ENCODE measurements at regions not wholly inside any gene's neighbourhood (a gene's known extent, or its start where the extent isn't known, plus 50 kb on each side); places are given as distances from the start of the nearest gene placed in this dataset.

GRCh38 chr9:96045811-96046210, 170.3 kb downstream of the ERCC6L2 start:
- intact Hi-C loops (cut with DNase I), result no loop called here
- Histone ChIP-seq H3K9me3 (no peaks in the 10 kb centered on the region), H3K27me3 (no peaks in the 10 kb centered on the region), H3K27ac (no peak overlapping the region), H3K4me3 (no peak overlapping the region), H3K36me3 (replicated peaks in 1 of 2; ENCODE audit: insufficient read depth in 1 of 2, low read depth in 2 of 2) (no peaks in the 10 kb centered on the region), H3K4me1 (peaks cover 54% of the 10 kb centered on the region)
- ATAC-seq (no peak), DNase-seq (no peak)
- TF ChIP-seq POLR2A (IDR thresholded peaks at IDR 0.05) (no peak), CTCF (IDR thresholded peaks at IDR 0.05) (no peak)
- 90 to 91% methylated on average over 5 of the region's 5 CpGs for WGBS, 2 donors

- 97 to 99% methylated on average over 4 of the region's 4 CpGs for WGBS, 2 donors
- TF ChIP-seq POLR2A (IDR thresholded peaks at IDR 0.05) (no peak), CTCF (IDR thresholded peaks at IDR 0.05) (no peak)
- Histone ChIP-seq H3K27me3 (no peaks in the 10 kb centered on the region), H3K4me1 (peaks cover 57% of the 10 kb centered on the region), H3K27ac (no peak overlapping the region), H3K36me3 (replicated peaks in 1 of 2; ENCODE audit: insufficient read depth in 1 of 2, low read depth in 2 of 2) (no peaks in the 10 kb centered on the region), H3K4me3 (no peak overlapping the region), H3K9me3 (no peaks in the 10 kb centered on the region)
- no peak for ATAC-seq
- DNase-seq, result no peak
- intact Hi-C loops (cut with DNase I), result no loop called here
Measured at GRCh38 chr9:96044401-96044800, 168.9 kb downstream of the ERCC6L2 start.

GRCh38 chr9:96040591-96041461, 165.3 kb downstream of the ERCC6L2 start:
- TF ChIP-seq POLR2A (IDR thresholded peaks at IDR 0.05) (no peak), CTCF (IDR thresholded peaks at IDR 0.05) (no peak)
- Histone ChIP-seq H3K9me3 (no peaks in the 10 kb centered on the region), H3K4me1 (peaks cover 34% of the 10 kb centered on the region), H3K27ac (peak overlapping the region; percentile 11 to 55 (median 36)), H3K27me3 (no peaks in the 10 kb centered on the region), H3K36me3 (replicated peaks in 1 of 2; ENCODE audit: insufficient read depth in 1 of 2, low read depth in 2 of 2) (no peaks in the 10 kb centered on the region), H3K4me3 (no peak overlapping the region)
- WGBS, 2 donors, result 34 to 47% methylated on average over 21 of the region's 21 CpGs
- intact Hi-C loops (cut with DNase I), result no loop called here
- ATAC-seq (peak; percentile 83), DNase-seq (peak; percentile 54 to 74 (median 61))

- H3K9me3 ChIP-seq, result no peaks in the 10 kb centered on the region
- peaks cover 34% of the 10 kb centered on the region for H3K4me1 ChIP-seq
- ATAC-seq (no peak), DNase-seq (no peak)
- no peaks in the 10 kb centered on the region for H3K36me3 ChIP-seq (replicated peaks in 1 of 2; ENCODE audit: insufficient read depth in 1 of 2, low read depth in 2 of 2)
- H3K4me3 ChIP-seq, result no peak overlapping the region
- WGBS, 2 donors, result 84 to 91% methylated on average over 6 of the region's 6 CpGs
- intact Hi-C loops (cut with DNase I), result no loop called here
- no peak overlapping the region for H3K27ac ChIP-seq
- TF ChIP-seq POLR2A (IDR thresholded peaks at IDR 0.05) (no peak), CTCF (IDR thresholded peaks at IDR 0.05) (no peak)
- no peaks in the 10 kb centered on the region for H3K27me3 ChIP-seq
Measured at GRCh38 chr9:96038914-96039313, 163.4 kb downstream of the ERCC6L2 start.

- H3K9me3 ChIP-seq, result no peaks in the 10 kb centered on the region
- no peaks in the 10 kb centered on the region for H3K36me3 ChIP-seq (replicated peaks in 1 of 2; ENCODE audit: insufficient read depth in 1 of 2, low read depth in 2 of 2)
- DNase-seq (no peak), ATAC-seq (no peak)
- intact Hi-C loops (cut with DNase I), result no loop called here
- peaks cover 34% of the 10 kb centered on the region for H3K4me1 ChIP-seq
- no peak overlapping the region for H3K27ac ChIP-seq
- H3K27me3 ChIP-seq, result no peaks in the 10 kb centered on the region
- TF ChIP-seq POLR2A (IDR thresholded peaks at IDR 0.05) (no peak), CTCF (IDR thresholded peaks at IDR 0.05) (no peak)
- 97% methylated on average over 7 of the region's 7 CpGs for WGBS, 2 donors
- no peak overlapping the region for H3K4me3 ChIP-seq
Measured at GRCh38 chr9:96038271-96038670, 162.8 kb downstream of the ERCC6L2 start.

Measured in body of pancreas (tissue), 4 donors.